ENCODE measurements at regions not wholly inside any gene's neighbourhood (a gene's known extent, or its start where the extent isn't known, plus 50 kb on each side); places are given as distances from the start of the nearest gene placed in this dataset.

- no peak for TF ChIP-seq CTCF (IDR thresholded peaks at IDR 0.05; ENCODE audit: low read depth, low read length, missing control alignments)
- no peak for DNase-seq (ENCODE audit: low read depth)
- H3K4me3 ChIP-seq (ENCODE audit: low read depth, low read length) = no peak overlapping the region
These were observed 207.8 kb downstream of the RAB28 start for GRCh38 chr4:13276357-13276756.

GRCh38 chr4:13268703-13269102 is 215.4 kb downstream of the RAB28 start:
- TF ChIP-seq CTCF (IDR thresholded peaks at IDR 0.05; ENCODE audit: low read depth, low read length, missing control alignments) = no peak
- DNase-seq (ENCODE audit: low read depth) = no peak
- H3K4me3 ChIP-seq (ENCODE audit: low read depth, low read length) = no peak overlapping the region

- no peak overlapping the region for H3K4me3 ChIP-seq (ENCODE audit: low read depth, low read length)
- no peak for DNase-seq (ENCODE audit: low read depth)
- no peak for TF ChIP-seq CTCF (IDR thresholded peaks at IDR 0.05; ENCODE audit: low read depth, low read length, missing control alignments)
These were observed 216.0 kb downstream of the RAB28 start for GRCh38 chr4:13268165-13268564.

GRCh38 chr4:13267091-13267490 is 217.0 kb downstream of the RAB28 start:
- H3K4me3 ChIP-seq (ENCODE audit: low read depth, low read length) = no peak overlapping the region
- TF ChIP-seq CTCF (IDR thresholded peaks at IDR 0.05; ENCODE audit: low read depth, low read length, missing control alignments) = no peak
- no peak for DNase-seq (ENCODE audit: low read depth)

GRCh38 chr4:13266687-13267086 is 217.5 kb downstream of the RAB28 start:
- TF ChIP-seq CTCF (IDR thresholded peaks at IDR 0.05; ENCODE audit: low read depth, low read length, missing control alignments) = no peak
- DNase-seq (ENCODE audit: low read depth) = no peak
- no peak overlapping the region for H3K4me3 ChIP-seq (ENCODE audit: low read depth, low read length)

GRCh38 chr4:13263967-13264525 is 220.1 kb downstream of the RAB28 start:
- DNase-seq (ENCODE audit: low read depth) = no peak
- H3K4me3 ChIP-seq (ENCODE audit: low read depth, low read length) = no peak overlapping the region

More at GRCh38 chr4:13263967-13264525, 220.1 kb downstream of the RAB28 start:
- no peak for TF ChIP-seq CTCF (IDR thresholded peaks at IDR 0.05; ENCODE audit: low read depth, low read length, missing control alignments)

Data from GM12864 (cell line).